Mammary epithelial cell (primary cell): ENCODE measurements at regions not wholly inside any gene's neighbourhood (a gene's known extent, or its start where the extent isn't known, plus 50 kb on each side); places are given as distances from the start of the nearest gene placed in this dataset.

Experiments
- CTCF ChIP-seq, 2 donors: IDR thresholded peaks in 1 of 2; conservative IDR thresholded peaks in 1 of 2; 2 replicates each; pipeline ENCODE4 v1.5.1; 2011 to 2012; ENCODE audit warnings: inconsistent platforms in 2 of 2, low read length in 2 of 2, mild to moderate bottlenecking in 2 of 2, control low read depth in 1 of 2, low read depth in 1 of 2; ENCODE audit not compliant: insufficient read depth in 1 of 2; ENCODE audit errors: extremely low read depth in 1 of 2
- EZH2 ChIP-seq: IDR thresholded peaks from 2 replicates; pipeline ENCODE4 v1.6.1; 2012; ENCODE audit warnings: low read length, inconsistent platforms, borderline replicate concordance

GRCh38 chr2:89775885-89776284, 1084.4 kb downstream of the RPIA start:
- TF ChIP-seq CTCF (conservative IDR thresholded peaks at IDR 0.05 in 1 of 2, IDR thresholded peaks at IDR 0.05 in 1 of 2; ENCODE audit: extremely low read depth in 1 of 2, insufficient read depth in 1 of 2, low read depth in 1 of 2, low read length in 2 of 2) (no peak), EZH2 (no peak)
